ENCODE measurements at regions not wholly inside any gene's neighbourhood (a gene's known extent, or its start where the extent isn't known, plus 50 kb on each side); places are given as distances from the start of the nearest gene placed in this dataset.
A peak's percentile ranks its signal among the peaks of the same experiment; 100 is the strongest.

- peak; percentile 65 for DNase-seq
These were observed 158.9 kb downstream of the TBXT start for GRCh38 chr6:166008441-166009369.

GRCh38 chr6:166007349-166008263 lies 160.0 kb downstream of the TBXT start:
- peak; percentile 36 for DNase-seq

- no peak for DNase-seq
These were observed 160.8 kb downstream of the TBXT start for GRCh38 chr6:166006900-166007301.

- peak; percentile 64 for DNase-seq
These were observed 161.4 kb downstream of the TBXT start for GRCh38 chr6:166005944-166006899.

GRCh38 chr6:166005401-166005943 lies 162.2 kb downstream of the TBXT start:
- peak; percentile 12 for DNase-seq

- DNase-seq: no peak
These were observed 162.8 kb downstream of the TBXT start for GRCh38 chr6:166004876-166005275.

- DNase-seq: peak; percentile 4
These were observed 163.2 kb downstream of the TBXT start for GRCh38 chr6:166004471-166004870.

- no peak for DNase-seq
These were observed 164.1 kb downstream of the TBXT start for GRCh38 chr6:166003569-166003968.

GRCh38 chr6:166001359-166001758 lies 166.3 kb downstream of the TBXT start:
- no peak for DNase-seq

- DNase-seq: no peak
These were observed 168.4 kb downstream of the TBXT start for GRCh38 chr6:165999279-165999678.

- DNase-seq: no peak
These were observed 169.6 kb downstream of the TBXT start for GRCh38 chr6:165998072-165998471.

- DNase-seq: no peak
These were observed 176.3 kb downstream of the TBXT start for GRCh38 chr6:165991341-165991740.

GRCh38 chr6:165990216-165990615 lies 177.4 kb downstream of the TBXT start:
- DNase-seq: no peak

- DNase-seq: peak; percentile 42
These were observed 178.7 kb downstream of the TBXT start for GRCh38 chr6:165988757-165989456.

GRCh38 chr6:165988302-165988756 lies 179.3 kb downstream of the TBXT start:
- peak; percentile 51 for DNase-seq

- DNase-seq: peak; percentile 74
These were observed 180.0 kb downstream of the TBXT start for GRCh38 chr6:165987483-165988301.

GRCh38 chr6:165986914-165987482 lies 180.7 kb downstream of the TBXT start:
- peak; percentile 43 for DNase-seq

GRCh38 chr6:165986311-165986913 lies 181.2 kb downstream of the TBXT start:
- DNase-seq: peak; percentile 11

GRCh38 chr6:165985806-165986299 lies 181.8 kb downstream of the TBXT start:
- no peak for DNase-seq

Measured in DMS53 (cell line).